GM21390 (cell line): ENCODE measurements at regions not wholly inside any gene's neighbourhood (a gene's known extent, or its start where the extent isn't known, plus 50 kb on each side); places are given as distances from the start of the nearest gene placed in this dataset.
"Not testable (repeated sequence)": the region's sequence is repeated elsewhere in the genome, so short reads cannot be mapped to it uniquely, and the experiment has no call there.

Experiments used
- ATAC-seq: cut with Tn5 transposase; IDR thresholded peaks from one replicate; pipeline ENCODE4 v1.9.1; 2021; ENCODE audit not compliant: unreplicated experiment

GRCh38 chr3:153539263-153539662 is 377.2 kb downstream of the RAP2B start:
- no peak for ATAC-seq

- ATAC-seq, result no peak
Observed at GRCh38 chr3:153545471-153545870, 383.4 kb downstream of the RAP2B start.

GRCh38 chr3:153547970-153548369 is 385.9 kb downstream of the RAP2B start:
- ATAC-seq, result no peak

GRCh38 chr3:153549686-153550085 is 387.7 kb downstream of the RAP2B start:
- ATAC-seq, result not testable (repeated sequence)

- ATAC-seq, result no peak
Observed at GRCh38 chr3:153551536-153552285, 389.7 kb downstream of the RAP2B start.

- no peak for ATAC-seq
Observed at GRCh38 chr3:153552887-153553604, 391.0 kb downstream of the RAP2B start.

- ATAC-seq, result no peak
Observed at GRCh38 chr3:153553605-153553945, 391.5 kb downstream of the RAP2B start.

GRCh38 chr3:153555919-153556318 is 393.9 kb downstream of the RAP2B start:
- ATAC-seq, result no peak

GRCh38 chr3:153559366-153559765 is 397.3 kb downstream of the RAP2B start:
- not testable (repeated sequence) for ATAC-seq

GRCh38 chr3:153567011-153567410 is 405.0 kb downstream of the RAP2B start:
- no peak for ATAC-seq

GRCh38 chr3:153567556-153567955 is 405.5 kb downstream of the RAP2B start:
- no peak for ATAC-seq

GRCh38 chr3:153570481-153570880 is 408.5 kb downstream of the RAP2B start:
- not testable (repeated sequence) for ATAC-seq

- ATAC-seq, result no peak
Observed at GRCh38 chr3:153572165-153572564, 410.1 kb downstream of the RAP2B start.

GRCh38 chr3:153572654-153573053 is 410.6 kb downstream of the RAP2B start:
- ATAC-seq, result no peak

GRCh38 chr3:153573481-153573880 is 411.5 kb downstream of the RAP2B start:
- ATAC-seq, result no peak

GRCh38 chr3:153574445-153574844 is 412.4 kb downstream of the RAP2B start:
- ATAC-seq, result no peak

- ATAC-seq, result peak; percentile 59
Observed at GRCh38 chr3:153577059-153577736, 415.2 kb downstream of the RAP2B start.

- no peak for ATAC-seq
Observed at GRCh38 chr3:153578046-153578445, 416.0 kb downstream of the RAP2B start.

- no peak for ATAC-seq
Observed at GRCh38 chr3:153590051-153590450, 428.0 kb downstream of the RAP2B start.

GRCh38 chr3:153591561-153592245 is 429.7 kb downstream of the RAP2B start:
- no peak for ATAC-seq

- no peak for ATAC-seq
Observed at GRCh38 chr3:153595186-153595815, 433.3 kb downstream of the RAP2B start.
